GM19035 (cell line): ENCODE measurements at regions not wholly inside any gene's neighbourhood (a gene's known extent, or its start where the extent isn't known, plus 50 kb on each side); places are given as distances from the start of the nearest gene placed in this dataset.
"Not testable (repeated sequence)": the region's sequence is repeated elsewhere in the genome, so short reads cannot be mapped to it uniquely, and the experiment has no call there.

Experiments used
- ATAC-seq: cut with Tn5 transposase; IDR thresholded peaks from one replicate; pipeline ENCODE4 v1.9.1; 2021; ENCODE audit not compliant: unreplicated experiment

DNA sequence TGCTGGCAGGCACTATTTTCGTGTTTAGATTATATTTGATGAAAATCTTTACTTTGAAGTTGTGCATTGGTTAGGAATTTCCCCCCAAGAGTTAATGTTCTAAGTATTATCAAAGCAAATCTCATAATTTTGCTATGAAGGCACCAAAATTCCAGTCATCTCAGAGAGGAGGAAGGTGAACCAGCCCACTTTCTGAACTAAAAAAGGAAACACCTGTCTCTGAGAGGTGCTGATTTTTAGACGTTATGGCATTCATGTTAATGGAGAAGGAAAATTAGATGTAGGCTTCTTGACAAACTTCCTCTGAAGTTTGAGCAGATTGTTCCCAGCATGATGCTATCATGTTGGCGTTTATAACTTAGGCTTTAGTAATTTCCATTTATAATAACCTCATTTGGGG, 432.9 kb upstream of the ACTBL2 start:
- no peak for ATAC-seq

DNA sequence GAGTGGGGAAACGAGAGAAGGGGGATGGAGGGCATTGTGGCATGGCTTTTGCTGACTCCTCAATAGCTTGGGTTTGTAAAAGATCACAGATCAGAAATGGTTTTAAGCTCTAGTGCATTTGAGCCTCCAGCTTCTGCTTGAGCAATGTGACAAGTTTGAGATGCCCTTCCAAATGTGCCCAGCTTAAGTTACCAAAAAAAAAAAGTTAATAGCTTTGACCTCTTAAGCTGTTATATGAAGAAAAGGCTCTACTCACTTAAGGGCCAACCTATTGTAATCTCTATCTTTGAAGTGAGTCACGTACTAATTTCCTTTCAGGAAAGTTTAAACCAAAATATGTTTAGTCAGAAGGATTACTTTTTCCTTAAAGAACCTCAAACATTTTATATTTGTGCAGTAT, 428.8 kb upstream of the ACTBL2 start:
- no peak for ATAC-seq

DNA sequence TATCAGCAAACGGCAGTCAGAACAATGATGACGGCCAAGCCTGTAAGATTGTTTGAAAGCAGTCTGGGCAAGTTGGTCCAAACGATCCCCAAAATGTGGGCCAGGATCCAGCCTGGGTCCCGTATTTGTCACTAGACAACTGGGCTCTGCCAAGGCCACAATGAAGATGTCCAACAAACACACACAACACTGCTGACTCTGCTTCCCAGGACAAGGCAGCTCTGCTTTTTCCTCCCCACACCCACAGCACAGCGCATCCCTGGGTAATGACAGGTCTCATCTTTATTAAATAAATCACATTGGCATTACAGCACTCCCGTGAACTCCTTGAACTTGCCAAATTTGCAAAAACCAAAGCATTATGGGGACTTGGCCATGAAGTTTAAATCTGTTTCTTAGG, 424.1 kb upstream of the ACTBL2 start:
- ATAC-seq, result no peak

DNA sequence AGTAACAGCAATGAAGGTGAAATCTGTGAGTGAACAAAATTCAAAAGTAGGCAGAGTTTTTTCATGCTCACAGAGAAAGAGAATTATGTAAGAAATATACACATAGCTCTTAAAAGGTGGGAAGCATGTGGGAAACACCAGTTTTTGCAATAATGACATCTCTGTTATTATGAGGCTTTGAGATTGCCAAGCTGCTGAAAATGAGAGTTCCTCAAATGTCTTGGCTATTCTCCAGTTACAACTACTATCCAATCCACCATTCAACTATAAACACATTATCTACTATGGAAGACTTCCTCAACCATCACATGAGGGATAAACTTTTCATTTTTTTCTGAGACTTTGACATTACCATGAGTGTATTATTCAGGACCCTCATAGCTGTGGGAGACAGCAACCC, 420.8 kb upstream of the ACTBL2 start:
- no peak for ATAC-seq

DNA sequence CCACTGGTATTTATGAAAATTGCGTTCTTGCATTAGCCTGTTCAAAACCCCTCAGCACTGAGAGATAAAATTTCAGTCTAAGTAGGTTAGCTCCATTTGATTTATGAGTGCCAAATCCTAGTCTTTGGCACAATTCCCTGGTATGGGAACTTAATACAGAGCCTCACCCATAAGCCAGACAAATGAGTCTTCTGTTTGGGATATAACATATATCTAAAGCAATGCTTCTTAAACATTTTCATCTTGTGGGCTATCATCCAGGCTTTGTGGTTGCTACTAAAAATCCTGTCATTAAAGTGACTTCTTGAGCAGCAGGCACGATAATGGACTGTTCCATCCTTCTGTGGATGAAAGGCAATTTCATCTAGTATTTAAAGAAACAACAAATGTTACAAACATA, 419.5 kb upstream of the ACTBL2 start:
- ATAC-seq, result no peak

DNA sequence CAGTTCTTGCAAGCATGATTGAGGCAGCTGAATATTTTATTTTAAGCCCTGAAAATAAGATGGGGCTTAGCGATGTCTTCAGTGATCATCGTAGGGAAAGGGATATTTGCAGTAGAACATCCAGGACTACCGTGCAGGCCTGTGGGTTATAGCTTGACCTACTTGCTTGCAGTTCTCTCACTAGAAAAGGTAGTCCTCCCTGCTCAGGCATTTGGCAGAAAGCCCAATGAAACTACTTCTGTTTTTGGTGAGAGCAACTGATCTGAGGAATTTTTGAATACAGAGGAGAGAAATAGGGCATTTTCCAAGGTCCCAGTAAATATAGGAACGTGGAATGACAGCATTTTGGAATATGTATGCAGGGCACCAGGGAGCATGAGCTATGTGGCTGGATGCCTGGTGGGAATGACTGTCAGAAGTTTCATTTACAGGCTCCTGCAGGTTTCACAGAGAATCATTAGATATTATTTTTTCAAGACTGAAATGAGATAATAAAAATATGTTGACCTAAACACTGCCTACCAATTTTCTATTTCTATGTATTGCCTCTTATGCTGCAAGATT, 417.9 kb upstream of the ACTBL2 start:
- ATAC-seq, result no peak

DNA sequence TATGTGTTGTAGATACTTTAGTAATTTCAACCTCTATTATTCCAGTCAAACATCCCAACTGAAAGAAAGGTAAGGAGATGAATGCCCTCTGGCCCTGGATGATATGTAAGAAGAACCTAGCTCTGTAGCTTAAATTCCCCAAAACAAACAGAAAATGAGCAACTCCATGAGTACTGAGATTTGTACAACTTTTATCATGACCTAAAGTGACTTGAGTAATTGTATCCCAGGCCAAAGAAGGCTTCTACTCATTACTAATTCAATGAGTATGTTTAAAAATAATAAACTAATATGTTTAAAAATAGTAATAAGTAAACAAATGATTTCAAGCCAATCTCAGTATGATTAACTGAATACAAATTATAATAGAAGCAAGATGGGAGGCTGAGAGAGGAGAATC, 414.0 kb upstream of the ACTBL2 start:
- ATAC-seq, result no peak

DNA sequence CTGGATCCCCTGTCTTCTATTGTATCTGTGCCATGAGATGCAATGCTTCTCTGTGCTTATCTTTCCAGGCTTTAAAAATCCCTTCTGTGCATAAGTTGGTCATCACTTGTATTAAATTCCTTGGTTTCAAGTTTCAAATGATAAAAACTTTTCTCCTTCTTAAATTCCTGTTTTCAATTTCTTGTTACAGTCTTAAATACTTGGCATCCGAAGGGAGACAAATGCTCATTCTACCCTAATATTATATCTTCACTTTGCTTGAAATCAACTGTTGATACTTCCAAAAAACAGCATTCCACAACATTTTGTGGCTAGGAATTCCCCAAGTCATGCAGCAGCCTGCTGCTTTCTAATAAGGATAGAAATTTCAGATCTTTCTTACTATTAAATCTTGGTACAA, 413.2 kb upstream of the ACTBL2 start:
- ATAC-seq, result no peak

DNA sequence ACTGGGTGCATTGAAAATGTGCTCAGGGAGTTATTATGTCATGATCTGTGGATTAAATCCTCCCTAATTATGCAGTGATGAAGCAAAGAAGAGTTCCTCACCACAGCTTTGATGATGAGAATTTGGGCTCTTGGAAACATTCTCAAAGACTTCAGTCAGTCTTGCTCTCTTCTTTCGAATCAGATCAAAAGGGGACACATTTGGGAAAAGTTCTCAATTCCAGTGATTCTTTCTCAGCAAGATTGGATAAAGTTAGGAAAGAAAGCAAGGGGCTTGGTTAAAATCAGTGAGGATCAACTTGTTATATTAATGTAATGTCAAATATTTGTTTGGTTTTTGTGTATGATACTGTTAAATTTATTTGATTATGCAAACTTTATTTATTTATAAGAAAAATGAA, 411.3 kb upstream of the ACTBL2 start:
- no peak for ATAC-seq

DNA sequence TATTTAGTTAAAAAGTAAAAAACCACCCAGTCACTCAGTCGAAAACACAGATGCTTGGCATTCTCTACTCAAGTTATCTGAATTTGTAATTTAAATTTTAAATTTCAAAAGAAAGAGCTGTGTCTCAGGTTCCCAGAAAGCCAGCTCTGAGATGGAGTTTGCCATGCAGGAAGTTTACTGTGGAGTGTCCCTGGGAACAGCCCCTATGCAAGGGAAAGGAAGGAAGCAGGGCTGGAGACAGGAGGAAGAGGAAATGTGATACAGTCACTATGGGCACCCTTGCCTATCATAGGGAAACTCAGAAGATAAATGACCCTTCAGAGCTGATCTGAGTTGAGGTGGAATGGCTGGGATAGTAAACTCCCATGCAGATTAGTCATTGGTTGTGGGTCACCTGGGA, 408.8 kb upstream of the ACTBL2 start:
- no peak for ATAC-seq

DNA sequence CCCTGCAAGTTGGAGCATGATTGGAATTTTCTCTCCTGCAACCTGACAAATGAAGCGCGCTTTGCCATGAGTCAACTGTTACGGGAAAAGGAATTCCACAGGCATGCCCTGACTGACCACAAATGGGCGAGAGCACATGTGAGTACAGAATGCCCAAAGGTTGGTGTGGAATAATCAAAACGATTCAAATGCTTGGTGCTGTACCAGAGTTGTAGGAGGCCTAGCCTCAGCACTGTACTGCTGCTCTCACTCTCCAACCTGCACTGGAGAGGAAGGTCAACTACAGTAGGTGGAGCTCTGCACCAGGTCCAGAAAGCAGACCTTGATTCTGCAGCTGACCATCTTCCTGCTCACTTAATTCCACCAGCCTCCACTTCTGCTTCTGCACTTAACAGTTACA, 406.9 kb upstream of the ACTBL2 start:
- no peak for ATAC-seq

DNA sequence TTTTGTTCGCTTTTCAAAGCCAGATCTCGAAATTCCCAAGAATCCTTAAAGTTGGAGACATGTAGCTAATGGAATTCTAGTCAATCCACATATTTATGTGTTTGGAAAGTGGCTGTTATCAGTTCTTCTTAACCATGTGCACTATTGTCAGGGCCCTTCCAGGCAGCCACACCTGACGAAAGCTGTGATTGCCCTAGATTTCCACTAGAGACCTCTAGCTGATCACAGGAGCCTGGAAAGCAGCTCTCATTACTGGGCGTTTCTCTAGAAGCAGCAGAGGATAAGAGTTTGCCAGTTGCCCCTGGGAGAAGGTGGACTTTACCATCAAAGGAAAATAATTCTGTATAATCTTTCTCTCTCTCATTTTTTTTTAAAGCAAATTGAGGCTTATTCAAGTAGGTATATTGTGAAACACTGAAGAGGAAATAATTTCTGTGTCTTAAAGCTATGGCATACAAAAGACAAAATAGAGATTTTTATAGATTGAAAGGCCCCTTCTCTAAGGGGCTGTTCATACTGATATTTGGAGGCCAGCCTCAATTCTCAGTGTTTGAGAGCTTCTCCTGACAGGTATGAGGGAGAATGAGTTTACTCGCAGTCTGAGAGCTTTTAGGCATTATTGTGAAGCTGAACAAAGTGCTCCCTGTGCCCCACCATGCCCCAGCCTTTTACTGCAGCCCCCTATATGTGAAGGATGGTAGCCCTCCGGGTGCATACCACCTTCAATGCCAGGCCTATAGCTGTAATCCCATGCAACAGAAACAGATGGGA, 405.4 kb upstream of the ACTBL2 start:
- ATAC-seq, result peak; percentile 56

DNA sequence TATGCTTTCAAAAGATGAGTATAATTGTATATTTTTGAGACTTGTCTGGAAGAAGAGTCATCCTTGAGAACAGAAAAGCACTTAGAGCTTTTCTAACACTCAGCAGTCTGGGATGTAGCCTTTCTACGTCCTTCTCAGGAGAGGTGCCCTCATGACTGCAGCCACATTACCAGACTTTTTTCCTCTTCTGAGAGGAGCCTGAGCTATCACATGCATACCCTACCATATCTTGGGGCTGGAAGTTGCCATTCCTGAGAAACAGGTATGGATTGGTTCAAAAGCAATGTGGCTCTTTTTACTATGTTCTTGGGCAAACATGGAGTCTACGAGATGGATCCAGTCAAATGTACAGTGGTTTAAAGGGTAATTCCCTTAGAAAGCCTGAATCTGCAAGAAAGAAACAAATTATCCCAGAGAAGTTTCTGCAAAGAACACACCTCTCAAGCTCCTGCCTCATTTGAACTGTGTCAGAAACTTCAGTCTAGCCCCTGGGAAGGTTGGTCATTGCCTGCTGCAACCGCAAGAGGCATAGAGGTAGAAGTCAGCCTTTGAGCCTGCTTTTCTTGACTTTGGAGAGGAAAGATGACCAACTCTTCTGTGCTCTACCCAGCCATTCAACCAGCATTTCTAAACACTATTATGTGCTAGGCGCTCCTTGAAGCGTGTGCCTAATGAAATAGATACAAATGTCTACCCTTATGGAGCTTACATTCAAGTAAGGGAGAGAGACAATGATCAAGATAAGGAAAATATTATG, 401.9 kb upstream of the ACTBL2 start:
- no peak for ATAC-seq

DNA sequence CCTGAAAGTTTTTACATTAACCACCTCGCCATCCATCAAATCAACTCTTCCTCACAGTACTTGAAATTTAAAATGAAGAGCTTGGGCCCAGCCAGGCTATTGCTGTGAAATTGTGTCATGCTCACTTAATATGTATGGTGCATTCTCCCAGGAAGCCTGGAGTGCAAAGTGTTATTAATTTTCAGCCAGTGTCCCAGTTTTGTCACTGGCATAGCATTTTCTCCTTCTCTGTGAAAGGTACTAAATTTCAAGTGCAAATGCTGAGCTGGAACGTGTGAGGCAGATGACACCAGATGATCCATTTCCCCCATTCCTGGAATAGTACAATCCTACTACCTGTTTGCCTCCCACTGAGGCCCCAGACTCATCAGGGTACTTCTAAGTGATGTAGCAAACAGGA, 397.6 kb upstream of the ACTBL2 start:
- no peak for ATAC-seq

DNA sequence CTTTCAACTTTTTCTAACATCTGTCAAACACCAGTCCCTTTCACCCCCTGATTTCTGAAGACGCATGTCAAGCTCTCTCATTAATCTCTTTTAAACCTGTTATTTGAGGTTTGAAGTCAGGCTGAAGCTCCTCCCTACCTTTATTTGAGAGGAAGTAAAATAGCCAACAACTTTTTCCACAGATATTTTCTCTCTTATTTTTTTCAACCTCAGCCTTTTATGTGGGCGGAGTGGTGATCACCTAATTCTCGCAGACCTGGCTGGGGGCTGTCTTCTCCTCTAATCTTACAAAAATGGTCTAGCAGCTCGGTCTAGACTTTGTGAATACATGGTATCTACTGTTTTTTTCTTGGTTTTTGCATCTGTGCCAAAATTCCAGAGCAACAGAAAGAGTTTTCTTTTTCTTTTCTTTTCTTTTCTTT, 395.7 kb upstream of the ACTBL2 start:
- no peak for ATAC-seq

DNA sequence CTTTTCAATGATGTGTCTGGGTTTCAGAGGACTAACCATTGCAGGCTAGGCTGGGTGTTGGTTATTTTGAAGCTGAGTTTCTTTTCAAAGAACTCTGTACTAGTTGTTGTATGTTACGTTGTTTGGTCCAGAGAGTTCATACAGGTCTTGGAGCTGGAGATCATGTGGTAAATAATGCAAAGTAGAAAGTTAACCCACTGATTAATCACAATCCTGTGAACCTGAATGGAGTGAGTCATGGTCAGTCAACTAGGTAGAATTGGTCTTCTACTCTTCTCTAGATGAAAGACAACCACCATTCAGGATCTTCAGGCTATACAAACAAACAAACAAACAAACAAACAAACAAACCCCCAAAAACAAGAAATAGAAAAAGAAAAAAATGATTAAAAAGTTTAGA, 388.9 kb upstream of the ACTBL2 start:
- no peak for ATAC-seq

DNA sequence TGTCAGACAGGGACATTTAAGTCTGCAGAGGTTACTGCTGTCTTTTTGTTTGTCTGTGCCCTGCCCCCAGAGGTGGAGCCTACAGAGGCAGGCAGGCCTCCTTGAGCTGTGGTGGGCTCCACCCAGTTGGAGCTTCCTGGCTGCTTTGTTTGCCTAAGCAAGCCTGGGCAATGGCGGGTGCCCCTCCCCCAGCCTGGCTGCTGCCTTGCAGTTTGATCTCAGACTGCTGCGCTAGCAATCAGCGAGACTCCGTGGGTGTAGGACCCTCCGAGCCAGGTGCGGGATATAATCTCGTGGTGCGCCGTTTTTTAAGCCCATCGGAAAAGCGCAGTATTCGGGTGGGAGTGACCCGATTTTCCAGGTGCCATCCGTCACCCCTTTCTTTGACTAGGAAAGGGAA, 387.7 kb upstream of the ACTBL2 start:
- not testable (repeated sequence) for ATAC-seq

DNA sequence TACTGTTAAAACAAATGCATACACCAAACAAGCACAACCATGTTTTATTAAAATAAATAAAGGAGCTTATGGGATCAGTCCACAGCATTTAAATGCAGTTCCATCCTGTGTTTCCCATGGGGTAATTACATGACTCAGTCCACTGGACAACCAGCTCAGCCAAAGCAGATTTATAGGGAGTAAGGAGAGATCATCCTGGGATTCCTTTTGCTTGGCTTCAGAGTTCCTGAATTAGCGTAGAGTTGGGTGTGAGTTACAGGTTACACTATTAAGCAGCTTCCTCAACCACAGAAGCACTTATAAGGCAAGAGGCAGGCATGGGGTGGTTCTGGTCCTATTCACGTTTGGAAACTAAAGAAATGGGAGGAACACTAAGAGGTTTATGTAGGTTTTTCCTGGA, 381.1 kb upstream of the ACTBL2 start:
- no peak for ATAC-seq

DNA sequence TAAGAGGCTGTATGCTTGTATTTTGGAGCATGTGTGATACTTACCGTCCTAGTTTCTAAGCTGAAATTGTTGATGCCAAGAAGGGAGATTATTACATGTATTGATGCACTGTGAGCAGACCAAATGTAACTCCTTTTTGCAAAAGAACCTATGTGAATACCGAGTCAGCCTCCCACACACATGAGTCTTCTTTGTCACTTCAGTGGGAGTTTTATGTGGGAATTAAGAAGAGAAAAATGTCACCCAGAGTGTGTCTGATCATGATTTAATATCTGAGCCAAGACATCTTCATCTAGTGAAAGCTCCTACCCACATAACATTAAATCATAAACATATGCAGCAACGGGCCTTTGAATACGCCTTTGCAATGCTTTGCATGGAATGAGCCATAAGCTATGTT, 380.3 kb upstream of the ACTBL2 start:
- ATAC-seq, result no peak

DNA sequence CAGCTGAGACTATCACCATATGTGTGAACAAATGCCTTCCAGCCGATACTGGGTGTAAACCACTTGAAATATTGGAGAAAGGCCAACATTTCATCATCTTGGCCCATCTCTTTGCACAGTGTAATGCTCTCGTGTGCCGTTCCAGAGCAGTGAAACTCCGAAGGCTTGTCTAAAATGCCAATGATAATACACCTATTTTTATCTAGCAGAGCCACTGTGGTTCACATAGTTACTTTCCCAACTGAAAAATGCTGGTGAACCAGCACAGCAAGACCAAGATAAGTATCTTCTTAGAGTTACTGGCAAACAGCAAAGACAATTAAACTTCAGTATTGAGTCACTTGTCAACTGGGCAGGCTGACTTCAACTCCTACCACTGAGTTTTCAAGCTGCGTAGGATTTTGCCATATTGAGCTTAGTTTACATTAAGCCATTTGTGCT, 379.9 kb upstream of the ACTBL2 start:
- no peak for ATAC-seq

DNA sequence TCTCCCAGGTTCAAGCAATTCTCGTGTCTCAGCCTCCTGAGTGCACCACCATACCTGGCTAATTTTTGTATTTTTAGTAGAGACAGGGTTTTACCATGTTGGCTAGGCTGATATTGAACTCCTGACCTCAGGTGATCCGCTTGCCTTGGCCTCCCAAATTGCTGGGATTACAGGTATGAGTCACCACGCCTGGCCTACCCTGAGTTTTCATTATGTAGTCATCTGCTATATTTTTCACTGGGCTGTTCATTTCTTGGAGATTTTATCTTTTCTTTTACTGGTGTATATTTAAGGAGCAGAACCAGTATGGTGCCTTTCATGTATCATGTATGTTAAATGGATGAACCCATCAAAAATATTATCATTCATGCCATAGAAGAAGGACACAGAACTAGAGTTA, 377.0 kb upstream of the ACTBL2 start:
- ATAC-seq, result no peak

DNA sequence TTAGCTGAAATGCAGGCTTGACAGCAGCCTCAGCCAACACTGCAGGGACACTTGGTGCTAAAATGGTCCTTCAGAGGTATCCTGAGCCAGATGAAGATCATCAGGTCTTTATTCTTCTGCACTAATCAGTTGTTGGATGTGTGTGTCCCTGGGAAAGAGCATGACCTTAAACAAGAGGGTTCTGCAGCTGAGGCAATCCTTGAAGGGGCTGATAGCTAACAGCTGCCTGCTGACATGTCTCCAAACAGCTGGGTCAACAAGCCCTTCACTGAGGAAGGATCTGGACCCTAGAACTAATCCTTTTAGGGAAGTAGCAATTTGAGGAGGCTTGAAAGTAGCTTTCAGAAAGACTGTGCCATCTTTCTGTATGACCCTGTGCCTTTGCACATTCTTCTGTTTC, 376.3 kb upstream of the ACTBL2 start:
- no peak for ATAC-seq
